ENCODE measurements at regions not wholly inside any gene's neighbourhood (a gene's known extent, or its start where the extent isn't known, plus 50 kb on each side); places are given as distances from the start of the nearest gene placed in this dataset.

- no peak for TF ChIP-seq TAF1 (IDR thresholded peaks at IDR 0.05; ENCODE audit: borderline replicate concordance, low read depth, low read length)
- no peak for TF ChIP-seq POLR2A (IDR thresholded peaks at IDR 0.05; ENCODE audit: low read depth, low read length)
- no peak for TF ChIP-seq POLR2AphosphoS5 (IDR thresholded peaks at IDR 0.05; ENCODE audit: low read depth, low read length)
Observed at GRCh38 chr9:1701113-1701512, 314.0 kb upstream of the SMARCA2 start.
